Activated CD4-positive, alpha-beta memory T cell treated with anti-CD3 and anti-CD28 coated beads for 36 hours (primary cell): ENCODE measurements at regions not wholly inside any gene's neighbourhood (a gene's known extent, or its start where the extent isn't known, plus 50 kb on each side); places are given as distances from the start of the nearest gene placed in this dataset.

Experiments
- CTCF ChIA-PET: fragments of 350-600 bp; sonication (Branson Sonifier 250); formaldehyde crosslinking; loops from one replicate; lab custom pipeline; 2021; ENCODE audit warnings: antibody characterized with exemption, inconsistent platforms; lab: Charles Lee
- POLR2A ChIA-PET: fragments of 350-600 bp; sonication (Branson Sonifier 250); formaldehyde crosslinking; loops from one replicate; lab custom pipeline; 2021; ENCODE audit warnings: antibody characterized with exemption; lab: Charles Lee
- DNase-seq: peaks from one replicate; pipeline ENCODE4 v3.0.0-alpha.2; 2020
- H3K27ac Mint-ChIP-seq: one replicate; pipeline ENCODE4 v1.8.0; 2021; ENCODE audit warnings: mixed read lengths
- H3K27me3 Mint-ChIP-seq: one replicate; pipeline ENCODE4 v1.8.0; 2021; ENCODE audit warnings: mixed read lengths
- H3K36me3 Mint-ChIP-seq: one replicate; pipeline ENCODE4 v1.8.0; 2021; ENCODE audit warnings: mixed read lengths
- H3K4me1 Mint-ChIP-seq: one replicate; pipeline ENCODE4 v1.8.0; 2021; ENCODE audit warnings: low read depth, mixed read lengths
- H3K4me3 Mint-ChIP-seq: one replicate; pipeline ENCODE4 v1.8.0; 2021; ENCODE audit warnings: mild to moderate bottlenecking, mixed read lengths
- H3K9me3 Mint-ChIP-seq: one replicate; pipeline ENCODE4 v1.8.0; 2021; ENCODE audit warnings: mixed read lengths
- intact Hi-C: fragments of 100-400 bp; cut with micrococcal nuclease; formaldehyde crosslinking; loops from one replicate; pipeline ENCODE4 v1.15.1; 2023

- no peak for DNase-seq
- Mint-ChIP-seq H3K4me3 (no peak overlapping the region), H3K9me3 (peaks cover 4% of the 10 kb centered on the region), H3K4me1 (no peaks in the 10 kb centered on the region), H3K27me3 (peaks cover 3% of the 10 kb centered on the region), H3K36me3 (no peaks in the 10 kb centered on the region), H3K27ac (no peak overlapping the region)
- intact Hi-C loops = no loop called here
- ChIA-PET CTCF (no interaction called here), POLR2A (no interaction called here)
Measured at GRCh38 chr4:14280567-14280966, 653.0 kb upstream of the BOD1L1 start.

GRCh38 chr4:14284578-14284977, 657.1 kb upstream of the BOD1L1 start:
- Mint-ChIP-seq H3K4me3 (no peak overlapping the region), H3K27ac (no peak overlapping the region), H3K9me3 (peaks cover 13% of the 10 kb centered on the region), H3K4me1 (no peaks in the 10 kb centered on the region), H3K27me3 (peaks cover 3% of the 10 kb centered on the region), H3K36me3 (no peaks in the 10 kb centered on the region)
- ChIA-PET CTCF (no interaction called here), POLR2A (no interaction called here)
- no peak for DNase-seq
- intact Hi-C loops = no loop called here

GRCh38 chr4:14289708-14290107, 662.2 kb upstream of the BOD1L1 start:
- ChIA-PET CTCF (no interaction called here), POLR2A (no interaction called here)
- H3K4me1 Mint-ChIP-seq = no peaks in the 10 kb centered on the region
- intact Hi-C loops = no loop called here
- no peak overlapping the region for H3K27ac Mint-ChIP-seq
- H3K36me3 Mint-ChIP-seq = no peaks in the 10 kb centered on the region
- H3K9me3 Mint-ChIP-seq = peaks cover 13% of the 10 kb centered on the region
- DNase-seq = no peak
- H3K27me3 Mint-ChIP-seq = no peaks in the 10 kb centered on the region
- no peak overlapping the region for H3K4me3 Mint-ChIP-seq

- H3K36me3 Mint-ChIP-seq = no peaks in the 10 kb centered on the region
- peaks cover 2% of the 10 kb centered on the region for H3K9me3 Mint-ChIP-seq
- ChIA-PET POLR2A (interaction anchor here (0.6 kb wide), 1 partner anchor 243 kb away, joined by 3 read pairs; no protein-coding TSS in a partner anchor), CTCF (no interaction called here)
- no peak overlapping the region for H3K27ac Mint-ChIP-seq
- H3K27me3 Mint-ChIP-seq = no peaks in the 10 kb centered on the region
- intact Hi-C loops = no loop called here
- H3K4me1 Mint-ChIP-seq = no peaks in the 10 kb centered on the region
- no peak for DNase-seq
- H3K4me3 Mint-ChIP-seq = no peak overlapping the region
Measured at GRCh38 chr4:14293582-14293981, 666.1 kb upstream of the BOD1L1 start.

GRCh38 chr4:14294611-14295010, 667.1 kb upstream of the BOD1L1 start:
- H3K9me3 Mint-ChIP-seq = no peaks in the 10 kb centered on the region
- ChIA-PET CTCF (no interaction called here), POLR2A (no interaction called here)
- intact Hi-C loops = no loop called here
- no peak overlapping the region for H3K4me3 Mint-ChIP-seq
- H3K27ac Mint-ChIP-seq = no peak overlapping the region
- no peak for DNase-seq
- H3K4me1 Mint-ChIP-seq = no peaks in the 10 kb centered on the region
- no peaks in the 10 kb centered on the region for H3K27me3 Mint-ChIP-seq
- no peaks in the 10 kb centered on the region for H3K36me3 Mint-ChIP-seq

- DNase-seq = no peak
- ChIA-PET CTCF (no interaction called here), POLR2A (no interaction called here)
- Mint-ChIP-seq H3K27ac (no peak overlapping the region), H3K36me3 (no peaks in the 10 kb centered on the region), H3K4me3 (no peak overlapping the region), H3K27me3 (no peaks in the 10 kb centered on the region), H3K9me3 (no peaks in the 10 kb centered on the region), H3K4me1 (no peaks in the 10 kb centered on the region)
- intact Hi-C loops = no loop called here
Measured at GRCh38 chr4:14299166-14299565, 671.6 kb upstream of the BOD1L1 start.

GRCh38 chr4:14302021-14302420, 674.5 kb upstream of the BOD1L1 start:
- Mint-ChIP-seq H3K27me3 (no peaks in the 10 kb centered on the region), H3K27ac (no peak overlapping the region), H3K36me3 (no peaks in the 10 kb centered on the region), H3K4me3 (no peak overlapping the region), H3K4me1 (no peaks in the 10 kb centered on the region), H3K9me3 (no peaks in the 10 kb centered on the region)
- CTCF ChIA-PET = no interaction called here
- intact Hi-C loops = no loop called here
- DNase-seq = no peak
- POLR2A ChIA-PET = no interaction called here

GRCh38 chr4:14303856-14304255, 676.3 kb upstream of the BOD1L1 start:
- Mint-ChIP-seq H3K36me3 (no peaks in the 10 kb centered on the region), H3K4me1 (no peaks in the 10 kb centered on the region), H3K9me3 (no peaks in the 10 kb centered on the region), H3K27me3 (no peaks in the 10 kb centered on the region), H3K4me3 (no peak overlapping the region), H3K27ac (no peak overlapping the region)
- DNase-seq = no peak
- intact Hi-C loops = no loop called here
- POLR2A ChIA-PET = no interaction called here
- CTCF ChIA-PET = no interaction called here

- Mint-ChIP-seq H3K36me3 (no peaks in the 10 kb centered on the region), H3K4me3 (no peak overlapping the region), H3K27me3 (no peaks in the 10 kb centered on the region), H3K4me1 (no peaks in the 10 kb centered on the region), H3K9me3 (no peaks in the 10 kb centered on the region), H3K27ac (no peak overlapping the region)
- ChIA-PET CTCF (no interaction called here), POLR2A (no interaction called here)
- DNase-seq = no peak
- intact Hi-C loops = no loop called here
Measured at GRCh38 chr4:14308229-14308651, 680.7 kb upstream of the BOD1L1 start.

GRCh38 chr4:14309431-14309830, 681.9 kb upstream of the BOD1L1 start:
- no peak for DNase-seq
- POLR2A ChIA-PET = no interaction called here
- Mint-ChIP-seq H3K36me3 (no peaks in the 10 kb centered on the region), H3K27me3 (no peaks in the 10 kb centered on the region), H3K9me3 (no peaks in the 10 kb centered on the region), H3K4me3 (no peak overlapping the region), H3K27ac (no peak overlapping the region), H3K4me1 (no peaks in the 10 kb centered on the region)
- CTCF ChIA-PET = no interaction called here
- intact Hi-C loops = no loop called here

GRCh38 chr4:14313757-14314156, 686.2 kb upstream of the BOD1L1 start:
- CTCF ChIA-PET = no interaction called here
- H3K4me3 Mint-ChIP-seq = no peak overlapping the region
- no peak overlapping the region for H3K27ac Mint-ChIP-seq
- no peak for DNase-seq
- no peaks in the 10 kb centered on the region for H3K36me3 Mint-ChIP-seq
- no peaks in the 10 kb centered on the region for H3K9me3 Mint-ChIP-seq
- no peaks in the 10 kb centered on the region for H3K4me1 Mint-ChIP-seq
- POLR2A ChIA-PET = no interaction called here
- H3K27me3 Mint-ChIP-seq = no peaks in the 10 kb centered on the region
- intact Hi-C loops = no loop called here

- DNase-seq = no peak
- no peak overlapping the region for H3K27ac Mint-ChIP-seq
- H3K4me3 Mint-ChIP-seq = no peak overlapping the region
- H3K36me3 Mint-ChIP-seq = no peaks in the 10 kb centered on the region
- intact Hi-C loops = no loop called here
- POLR2A ChIA-PET = no interaction called here
- H3K9me3 Mint-ChIP-seq = no peaks in the 10 kb centered on the region
- H3K4me1 Mint-ChIP-seq = no peaks in the 10 kb centered on the region
- CTCF ChIA-PET = no interaction called here
- no peaks in the 10 kb centered on the region for H3K27me3 Mint-ChIP-seq
Measured at GRCh38 chr4:14315129-14315528, 687.2 kb upstream of the CPEB2 start.

- no peak for DNase-seq
- CTCF ChIA-PET = no interaction called here
- intact Hi-C loops = no loop called here
- no peaks in the 10 kb centered on the region for H3K27me3 Mint-ChIP-seq
- H3K9me3 Mint-ChIP-seq = no peaks in the 10 kb centered on the region
- POLR2A ChIA-PET = no interaction called here
- H3K36me3 Mint-ChIP-seq = no peaks in the 10 kb centered on the region
- H3K4me1 Mint-ChIP-seq = no peaks in the 10 kb centered on the region
- no peak overlapping the region for H3K27ac Mint-ChIP-seq
- no peak overlapping the region for H3K4me3 Mint-ChIP-seq
Measured at GRCh38 chr4:14317351-14317750, 684.9 kb upstream of the CPEB2 start.

GRCh38 chr4:14318671-14319070, 683.6 kb upstream of the CPEB2 start:
- Mint-ChIP-seq H3K27ac (no peak overlapping the region), H3K36me3 (no peaks in the 10 kb centered on the region), H3K4me3 (no peak overlapping the region), H3K4me1 (no peaks in the 10 kb centered on the region), H3K27me3 (no peaks in the 10 kb centered on the region), H3K9me3 (no peaks in the 10 kb centered on the region)
- DNase-seq = no peak
- POLR2A ChIA-PET = no interaction called here
- intact Hi-C loops = no loop called here
- CTCF ChIA-PET = no interaction called here
